Epithelial cell of prostate (primary cell): ENCODE measurements at regions not wholly inside any gene's neighbourhood (a gene's known extent, or its start where the extent isn't known, plus 50 kb on each side); places are given as distances from the start of the nearest gene placed in this dataset.

ENCODE experiments used
- DNase-seq: peaks from one replicate; pipeline ENCODE4 v3.0.0-alpha.2; 2011; ENCODE audit warnings: low read depth, low spot score
- H3K27ac ChIP-seq: fragments of 450-650 bp; 2 replicates; pipeline ENCODE4 v1.5.1; 2017; ENCODE audit warnings: mild to moderate bottlenecking

GRCh38 chr10:111482621-111483216, 405.9 kb downstream of the ADRA2A start:
- DNase-seq, result no peak

GRCh38 chr10:111485767-111486166, 408.9 kb downstream of the ADRA2A start:
- no peak for DNase-seq
- H3K27ac ChIP-seq, result no peak overlapping the region

More at GRCh38 chr10:111482621-111483216, 405.9 kb downstream of the ADRA2A start:
- H3K27ac ChIP-seq, result no peak overlapping the region

GRCh38 chr10:111486346-111486745, 409.5 kb downstream of the ADRA2A start:
- no peak for DNase-seq
- H3K27ac ChIP-seq, result no peak overlapping the region

GRCh38 chr10:111488668-111489067, 411.8 kb downstream of the ADRA2A start:
- H3K27ac ChIP-seq, result no peak overlapping the region
- DNase-seq, result no peak

- no peak for DNase-seq
- no peak overlapping the region for H3K27ac ChIP-seq
These were observed 414.3 kb downstream of the ADRA2A start for GRCh38 chr10:111491154-111491553.

GRCh38 chr10:111493024-111493625, 416.3 kb downstream of the ADRA2A start:
- no peak for DNase-seq

GRCh38 chr10:111498560-111498959, 421.7 kb downstream of the ADRA2A start:
- DNase-seq, result no peak
- H3K27ac ChIP-seq, result no peak overlapping the region

More at GRCh38 chr10:111493024-111493625, 416.3 kb downstream of the ADRA2A start:
- no peak overlapping the region for H3K27ac ChIP-seq

GRCh38 chr10:111504376-111504775, 427.5 kb downstream of the ADRA2A start:
- no peak for DNase-seq

GRCh38 chr10:111506266-111507034, 429.6 kb downstream of the ADRA2A start:
- no peak for DNase-seq
- H3K27ac ChIP-seq, result no peak overlapping the region

More at GRCh38 chr10:111504376-111504775, 427.5 kb downstream of the ADRA2A start:
- no peak overlapping the region for H3K27ac ChIP-seq

- H3K27ac ChIP-seq, result no peak overlapping the region
- no peak for DNase-seq
These were observed 434.9 kb downstream of the ADRA2A start for GRCh38 chr10:111511751-111512150.

- H3K27ac ChIP-seq, result no peak overlapping the region
- no peak for DNase-seq
These were observed 438.4 kb downstream of the ADRA2A start for GRCh38 chr10:111515264-111515663.

- no peak for DNase-seq
- H3K27ac ChIP-seq, result no peak overlapping the region
These were observed 438.9 kb downstream of the ADRA2A start for GRCh38 chr10:111515706-111516105.

GRCh38 chr10:111516144-111516543, 439.3 kb downstream of the ADRA2A start:
- no peak for DNase-seq

GRCh38 chr10:111522141-111522540, 445.3 kb downstream of the ADRA2A start:
- no peak for DNase-seq
- H3K27ac ChIP-seq, result no peak overlapping the region

More at GRCh38 chr10:111516144-111516543, 439.3 kb downstream of the ADRA2A start:
- no peak overlapping the region for H3K27ac ChIP-seq

- no peak for DNase-seq
- no peak overlapping the region for H3K27ac ChIP-seq
These were observed 445.7 kb downstream of the ADRA2A start for GRCh38 chr10:111522551-111522950.

- DNase-seq, result no peak
- no peak overlapping the region for H3K27ac ChIP-seq
These were observed 446.2 kb downstream of the ADRA2A start for GRCh38 chr10:111523016-111523415.

- no peak for DNase-seq
- no peak overlapping the region for H3K27ac ChIP-seq
These were observed 447.3 kb downstream of the ADRA2A start for GRCh38 chr10:111524134-111524533.

- DNase-seq, result no peak
- no peak overlapping the region for H3K27ac ChIP-seq
These were observed 448.9 kb downstream of the ADRA2A start for GRCh38 chr10:111525696-111526095.

- DNase-seq, result no peak
- H3K27ac ChIP-seq, result no peak overlapping the region
These were observed 454.9 kb downstream of the ADRA2A start for GRCh38 chr10:111531690-111532089.

GRCh38 chr10:111532139-111532538, 455.3 kb downstream of the ADRA2A start:
- no peak for DNase-seq

GRCh38 chr10:111539246-111539645, 462.4 kb downstream of the ADRA2A start:
- no peak for DNase-seq
- H3K27ac ChIP-seq, result no peak overlapping the region

More at GRCh38 chr10:111532139-111532538, 455.3 kb downstream of the ADRA2A start:
- no peak overlapping the region for H3K27ac ChIP-seq
